ENCODE measurements at regions not wholly inside any gene's neighbourhood (a gene's known extent, or its start where the extent isn't known, plus 50 kb on each side); places are given as distances from the start of the nearest gene placed in this dataset.

DNA sequence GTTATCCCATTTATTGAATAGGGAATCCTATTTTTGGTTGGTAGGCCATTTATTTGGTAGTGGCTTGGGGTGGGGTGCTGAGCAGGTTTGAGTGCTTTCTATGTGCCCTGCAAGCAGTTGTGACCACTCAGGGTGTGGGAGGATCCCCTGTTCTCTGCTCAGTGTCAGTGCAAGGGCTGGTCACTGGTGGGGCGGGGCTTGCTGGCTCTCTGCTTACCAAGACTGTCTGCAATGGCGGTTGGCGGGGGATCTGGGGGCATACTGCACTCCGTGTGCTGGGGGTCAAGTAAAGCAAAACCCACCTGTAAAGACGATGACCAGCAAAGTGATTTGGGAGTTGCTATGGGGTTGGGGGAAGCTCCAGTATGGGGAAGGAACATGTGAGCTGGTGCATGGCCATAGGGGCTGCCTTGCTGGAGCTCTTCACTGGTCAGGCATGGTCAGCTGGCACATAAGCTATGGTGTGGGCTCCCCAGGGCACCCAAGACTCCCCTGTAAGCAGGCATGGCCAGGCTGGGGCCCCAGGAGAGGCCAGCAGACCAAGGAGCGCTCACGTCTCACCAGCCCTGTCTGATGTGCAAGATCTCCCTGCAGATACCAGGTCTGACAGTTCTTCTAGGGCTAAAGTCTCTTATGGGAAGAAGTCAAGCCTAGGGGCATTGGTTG lies 83.0 kb upstream of the GRXCR1 start:
- TF ChIP-seq, protein P1, sequence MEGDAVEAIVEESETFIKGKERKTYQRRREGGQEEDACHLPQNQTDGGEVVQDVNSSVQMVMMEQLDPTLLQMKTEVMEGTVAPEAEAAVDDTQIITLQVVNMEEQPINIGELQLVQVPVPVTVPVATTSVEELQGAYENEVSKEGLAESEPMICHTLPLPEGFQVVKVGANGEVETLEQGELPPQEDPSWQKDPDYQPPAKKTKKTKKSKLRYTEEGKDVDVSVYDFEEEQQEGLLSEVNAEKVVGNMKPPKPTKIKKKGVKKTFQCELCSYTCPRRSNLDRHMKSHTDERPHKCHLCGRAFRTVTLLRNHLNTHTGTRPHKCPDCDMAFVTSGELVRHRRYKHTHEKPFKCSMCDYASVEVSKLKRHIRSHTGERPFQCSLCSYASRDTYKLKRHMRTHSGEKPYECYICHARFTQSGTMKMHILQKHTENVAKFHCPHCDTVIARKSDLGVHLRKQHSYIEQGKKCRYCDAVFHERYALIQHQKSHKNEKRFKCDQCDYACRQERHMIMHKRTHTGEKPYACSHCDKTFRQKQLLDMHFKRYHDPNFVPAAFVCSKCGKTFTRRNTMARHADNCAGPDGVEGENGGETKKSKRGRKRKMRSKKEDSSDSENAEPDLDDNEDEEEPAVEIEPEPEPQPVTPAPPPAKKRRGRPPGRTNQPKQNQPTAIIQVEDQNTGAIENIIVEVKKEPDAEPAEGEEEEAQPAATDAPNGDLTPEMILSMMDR (IDR thresholded peaks at IDR 0.05; ENCODE audit: borderline replicate concordance, extremely low read depth, low read length, poor library complexity, severe bottlenecking), result no peak
- TF ChIP-seq EZH2 (IDR thresholded peaks at IDR 0.05; ENCODE audit: borderline replicate concordance, low read depth, low read length, severe bottlenecking), result no peak
